DND-41 (cell line): ENCODE measurements at regions not wholly inside any gene's neighbourhood (a gene's known extent, or its start where the extent isn't known, plus 50 kb on each side); places are given as distances from the start of the nearest gene placed in this dataset.

ENCODE experiments used
- CTCF ChIP-seq: IDR thresholded peaks from 2 replicates; pipeline ENCODE4 v1.5.1; 2012; ENCODE audit warnings: borderline replicate concordance, low read length, moderate library complexity, mild to moderate bottlenecking; ENCODE audit not compliant: poor library complexity, severe bottlenecking; ENCODE audit errors: extremely low read depth
- EZH2 ChIP-seq: IDR thresholded peaks from 3 replicates; pipeline ENCODE4 v1.6.1; 2012; ENCODE audit warnings: borderline replicate concordance, low read depth, mild to moderate bottlenecking, moderate library complexity, low read length, inconsistent platforms; ENCODE audit not compliant: severe bottlenecking

DNA sequence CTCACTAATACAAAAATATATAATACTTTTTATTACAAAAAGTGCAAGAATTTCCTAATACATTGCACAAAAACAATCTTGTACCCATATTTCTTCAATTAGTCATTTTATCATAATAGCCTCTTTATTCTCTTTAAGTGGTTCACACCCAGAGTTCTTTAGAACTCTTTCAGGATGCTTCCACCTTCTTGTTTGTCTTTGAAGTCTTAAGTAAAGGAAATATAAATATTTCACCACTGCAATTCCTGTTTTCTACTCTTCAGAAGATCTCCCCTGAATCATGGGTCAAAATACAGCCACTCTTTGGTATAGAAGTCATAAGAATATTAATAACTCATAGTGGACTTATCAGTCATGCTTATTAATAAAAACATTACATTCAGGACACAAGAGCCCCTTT is 293.0 kb downstream of the ATPSCKMT start:
- TF ChIP-seq CTCF, result no peak
- no peak for TF ChIP-seq EZH2
